Islet of Langerhans (tissue), 1 donor: ENCODE measurements at regions not wholly inside any gene's neighbourhood (a gene's known extent, or its start where the extent isn't known, plus 50 kb on each side); places are given as distances from the start of the nearest gene placed in this dataset.

Experiments used
- FAIRE-seq: peaks from one replicate; lab custom pipeline; 2011; peaks lifted over from hg19 to GRCh38; lab: Jason Lieb, UNC

DNA sequence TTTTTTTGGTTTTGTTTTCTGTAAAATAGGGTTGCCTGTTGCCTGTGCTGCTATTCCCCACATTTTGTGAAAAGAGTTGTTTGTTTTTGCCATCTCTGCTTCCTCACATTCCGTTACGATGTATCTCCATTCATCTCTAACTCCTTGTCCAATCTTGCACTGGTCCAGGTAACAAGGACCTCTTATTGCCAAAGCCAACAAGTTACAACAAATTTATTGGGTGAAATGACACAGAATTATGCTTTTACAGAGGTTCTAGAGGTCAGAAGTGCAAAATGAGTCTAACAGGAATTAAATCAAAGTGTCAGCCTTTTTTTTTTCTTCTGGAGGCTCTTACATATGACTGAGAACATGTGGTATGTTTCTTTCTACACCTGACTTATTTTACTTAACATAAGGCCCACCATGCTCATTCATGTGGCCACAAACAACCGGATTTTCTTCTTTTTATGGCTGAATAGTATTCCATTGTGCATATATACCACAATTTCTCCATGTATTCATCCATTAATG is 787.9 kb upstream of the B3GALT2 start:
- no peak for FAIRE-seq

DNA sequence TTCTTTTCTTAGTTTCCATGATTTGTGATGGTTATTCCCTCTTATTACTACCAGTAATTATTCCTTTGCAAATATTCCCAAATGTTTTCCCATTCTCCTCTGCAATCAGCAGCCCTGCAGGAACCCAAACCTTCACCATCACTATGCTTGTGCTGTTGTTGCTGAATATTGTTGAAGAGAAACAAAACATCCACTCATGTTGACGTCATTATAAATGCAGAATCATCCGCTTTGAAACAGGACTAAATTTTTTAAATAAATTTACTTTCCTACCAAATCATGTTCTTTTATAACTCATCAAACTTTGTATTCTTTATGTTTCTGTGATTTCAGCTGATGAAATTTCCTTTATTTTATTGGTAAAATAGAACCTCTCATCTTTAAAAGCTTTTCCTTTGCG is 787.0 kb upstream of the B3GALT2 start:
- FAIRE-seq, result no peak

DNA sequence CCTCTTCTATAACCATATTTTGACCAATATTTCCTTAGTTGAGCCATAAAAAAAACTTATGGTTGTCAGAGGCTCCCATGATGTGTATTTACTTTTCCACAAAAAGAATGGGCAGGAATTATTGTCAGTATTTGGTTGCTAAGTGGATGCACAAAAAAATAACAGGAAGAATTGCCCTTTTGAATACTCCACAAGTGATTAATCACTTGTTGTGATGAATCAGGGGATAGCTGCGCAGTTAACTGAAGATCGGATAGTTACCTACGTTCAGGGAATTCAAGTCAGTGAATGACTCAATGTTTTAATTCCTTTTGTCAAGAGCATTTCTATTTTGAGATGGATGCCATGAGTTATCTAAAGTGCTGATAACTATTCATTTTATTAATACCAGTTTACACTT is 785.2 kb upstream of the B3GALT2 start:
- FAIRE-seq, result no peak

DNA sequence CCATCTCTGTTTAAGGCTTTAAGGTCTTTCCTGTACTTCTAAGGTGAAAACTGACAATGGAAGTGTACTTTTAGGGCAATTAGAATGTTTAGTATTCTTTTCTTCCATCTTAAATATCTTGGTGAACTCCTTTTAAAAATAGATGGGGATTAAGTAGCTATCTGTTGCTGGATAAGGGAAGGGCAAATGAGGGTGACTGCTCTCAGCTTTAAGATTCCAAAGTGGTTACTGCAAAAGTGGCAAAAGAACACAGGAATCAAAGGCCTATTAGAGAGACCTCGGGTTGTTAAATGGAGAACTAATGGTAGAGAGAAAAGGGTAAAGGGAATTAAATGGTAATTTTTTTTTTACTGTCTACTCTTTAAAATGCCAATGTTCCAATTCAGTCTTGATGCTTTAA is 774.1 kb upstream of the B3GALT2 start:
- FAIRE-seq, result no peak

DNA sequence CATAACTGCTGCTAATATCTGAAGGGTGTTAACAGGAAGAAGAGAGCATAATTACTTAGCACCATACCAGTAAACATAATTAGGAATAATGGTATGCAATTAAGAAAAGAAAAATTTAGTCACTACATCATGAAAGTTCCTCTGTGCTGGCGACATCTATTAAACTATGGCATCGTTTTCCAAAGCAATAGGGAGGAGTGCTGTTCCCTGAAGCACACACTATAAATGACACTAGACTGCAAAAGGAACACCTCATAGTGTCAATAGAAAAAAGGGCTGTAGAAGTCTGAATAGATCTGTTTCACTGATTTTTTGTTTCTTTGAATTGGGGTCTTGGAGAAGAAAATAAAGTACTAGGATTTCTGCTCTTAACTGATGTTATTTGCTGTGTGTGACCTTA is 773.6 kb upstream of the B3GALT2 start:
- no peak for FAIRE-seq

DNA sequence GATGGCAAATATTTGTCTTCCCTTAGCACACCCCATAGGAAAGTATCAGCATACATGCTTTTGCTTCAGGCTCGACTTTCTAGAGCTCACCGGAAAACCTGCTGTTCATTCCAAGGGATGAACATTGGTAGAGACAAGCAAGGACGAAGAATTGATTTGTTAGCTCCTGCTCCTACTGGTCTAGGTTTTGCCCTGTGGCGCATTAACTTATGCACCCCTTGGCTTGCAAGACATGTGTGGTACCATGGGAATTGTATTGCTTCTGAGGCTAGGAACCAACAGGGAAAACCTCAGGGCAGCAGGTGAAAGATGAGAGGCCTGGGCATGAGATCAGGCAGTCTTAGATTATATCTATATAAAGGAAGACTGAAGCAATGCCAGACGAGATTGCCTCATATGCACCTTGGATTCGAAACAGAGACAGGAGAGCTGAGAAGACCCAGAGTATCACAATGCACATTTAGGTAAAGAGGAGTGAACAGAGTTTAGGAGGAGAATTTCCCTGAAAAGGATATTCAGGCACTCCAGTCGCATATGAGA is 771.2 kb upstream of the B3GALT2 start:
- no peak for FAIRE-seq

DNA sequence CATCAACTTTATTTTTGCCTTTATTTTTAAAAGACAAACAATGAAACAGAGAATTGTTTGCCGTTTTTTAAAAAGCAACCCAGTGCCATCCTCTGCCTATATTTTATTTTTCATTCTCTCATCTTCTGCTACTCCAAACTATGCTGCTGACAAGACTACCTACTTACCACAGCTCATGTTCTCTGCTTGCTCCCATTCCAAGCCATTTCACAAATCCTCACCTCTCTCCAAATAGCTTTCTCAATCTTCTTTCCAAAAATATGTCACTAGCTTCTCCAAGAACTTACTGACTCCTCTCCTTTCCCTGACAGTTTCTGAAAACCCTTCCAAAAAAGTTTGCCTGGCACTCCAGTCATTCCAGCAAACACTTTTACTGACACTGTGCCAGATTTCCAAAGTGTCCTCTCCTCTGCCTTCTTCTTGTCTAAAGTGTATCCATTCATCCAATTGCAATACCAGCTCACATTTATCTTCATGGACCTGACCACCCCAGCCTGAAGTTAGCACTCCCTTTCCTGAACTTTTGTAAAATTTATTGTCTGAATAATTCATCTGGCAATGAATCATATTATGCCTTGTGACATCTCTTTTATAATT is 766.5 kb upstream of the B3GALT2 start:
- no peak for FAIRE-seq

DNA sequence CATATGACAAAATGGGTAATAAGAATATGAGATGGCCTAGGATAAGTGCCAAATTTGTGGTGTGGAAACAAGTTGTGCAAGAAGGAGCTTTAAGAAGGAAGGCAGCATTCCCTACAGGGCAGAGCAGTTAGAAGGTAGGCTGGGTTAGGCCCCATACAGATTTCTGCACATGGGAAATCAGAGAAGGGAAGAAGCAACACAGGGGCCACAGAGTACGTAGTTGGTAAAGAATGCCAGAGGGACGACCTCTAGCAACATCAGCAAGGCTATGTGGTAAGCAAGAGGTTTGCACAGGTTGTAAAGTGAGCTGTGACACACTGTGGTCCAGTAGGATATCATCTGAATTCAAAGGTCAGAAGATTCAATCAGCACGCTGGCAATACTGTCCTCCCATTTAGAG is 765.6 kb upstream of the B3GALT2 start:
- FAIRE-seq, result no peak

DNA sequence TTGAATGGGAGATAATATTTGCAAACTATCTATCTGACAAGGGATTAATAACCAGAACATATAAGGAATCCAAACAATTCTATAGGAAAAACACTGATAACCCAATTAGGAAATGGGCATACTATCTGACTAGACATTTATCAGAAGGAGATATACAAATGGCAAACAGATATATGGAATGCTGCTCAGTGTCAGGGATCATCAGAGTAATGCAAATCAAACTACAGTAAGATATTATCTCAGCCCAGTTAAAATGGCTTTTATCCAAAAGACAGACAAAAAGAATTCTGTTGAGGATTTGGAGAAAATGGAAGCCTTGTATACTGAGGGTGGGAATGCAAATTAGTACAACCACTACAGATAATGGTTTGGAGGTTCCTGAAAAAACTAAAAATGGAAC is 758.0 kb upstream of the B3GALT2 start:
- no peak for FAIRE-seq

DNA sequence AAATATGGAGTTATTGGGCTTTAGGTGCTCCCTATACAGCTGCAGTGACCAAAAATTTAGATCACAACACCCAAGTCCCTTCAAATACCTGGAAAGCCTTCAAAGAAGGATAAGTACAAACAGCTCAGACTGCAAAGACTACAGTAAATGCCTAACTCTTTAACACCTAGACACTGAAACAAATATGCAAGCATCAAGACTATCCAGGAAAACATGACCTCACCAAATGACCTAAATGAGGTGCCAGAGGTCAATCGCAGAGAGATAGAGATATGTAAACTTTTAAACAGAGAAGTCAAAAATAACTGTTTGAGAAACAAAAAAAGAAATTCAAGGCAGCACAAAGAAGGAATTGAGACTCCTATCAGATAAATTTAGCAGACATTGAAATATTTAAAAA is 753.8 kb upstream of the B3GALT2 start:
- no peak for FAIRE-seq

DNA sequence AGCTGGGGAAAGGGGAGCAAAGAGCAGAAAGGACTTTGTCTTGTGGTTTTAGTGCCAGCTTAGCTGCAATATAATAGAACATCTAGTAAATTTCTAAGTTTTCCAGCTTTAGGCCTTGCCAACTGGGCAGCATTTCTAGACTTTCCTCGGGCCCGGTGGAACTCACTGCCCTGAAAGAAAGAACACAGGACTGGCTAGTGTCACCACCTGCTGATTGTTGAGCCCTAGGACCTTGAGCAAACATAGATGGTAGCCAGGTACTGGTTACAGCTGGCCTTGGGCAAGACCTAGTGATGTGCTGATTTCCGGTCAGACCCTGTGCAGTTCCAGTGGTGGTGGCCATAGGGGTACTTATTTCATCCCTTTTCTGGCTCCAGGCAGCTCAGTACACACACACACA is 753.2 kb upstream of the B3GALT2 start:
- no peak for FAIRE-seq

DNA sequence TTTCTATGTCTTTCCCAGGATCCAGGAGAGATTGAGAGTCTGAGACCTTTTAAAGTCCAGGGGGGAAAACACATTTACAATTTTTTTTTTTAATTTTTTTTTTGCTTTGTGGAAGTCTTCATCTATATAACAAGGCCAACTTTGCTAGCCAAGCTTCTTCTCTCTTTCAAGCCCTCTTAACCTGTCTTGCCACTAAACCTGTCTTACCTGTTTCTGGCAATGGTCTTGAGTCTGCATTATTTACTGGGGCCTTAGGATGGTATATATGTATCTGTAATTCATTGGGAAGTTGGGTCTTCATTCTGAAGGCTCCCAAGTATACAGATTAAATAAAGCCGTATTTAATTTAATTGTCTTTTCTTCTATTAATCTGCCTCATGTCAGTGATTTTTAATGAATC is 750.9 kb upstream of the B3GALT2 start:
- no peak for FAIRE-seq

DNA sequence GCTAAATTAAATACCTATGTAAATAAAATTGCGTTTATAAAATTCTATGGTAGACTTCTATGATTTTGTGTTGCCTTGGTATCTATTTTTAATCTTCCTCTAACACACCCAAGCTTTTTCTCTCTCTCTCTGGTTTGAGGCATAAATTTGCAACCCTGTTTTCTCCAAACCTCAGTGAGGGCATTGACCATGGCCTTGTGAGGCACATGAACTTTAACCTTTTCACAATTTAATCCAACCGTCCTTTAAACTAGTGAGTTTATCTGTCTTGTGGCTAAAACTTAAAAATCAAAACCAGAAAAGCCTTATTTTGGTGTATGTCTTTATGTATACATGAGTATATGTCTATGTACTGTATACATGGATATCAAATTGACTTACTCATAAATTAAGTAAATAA is 746.6 kb upstream of the B3GALT2 start:
- FAIRE-seq, result no peak

DNA sequence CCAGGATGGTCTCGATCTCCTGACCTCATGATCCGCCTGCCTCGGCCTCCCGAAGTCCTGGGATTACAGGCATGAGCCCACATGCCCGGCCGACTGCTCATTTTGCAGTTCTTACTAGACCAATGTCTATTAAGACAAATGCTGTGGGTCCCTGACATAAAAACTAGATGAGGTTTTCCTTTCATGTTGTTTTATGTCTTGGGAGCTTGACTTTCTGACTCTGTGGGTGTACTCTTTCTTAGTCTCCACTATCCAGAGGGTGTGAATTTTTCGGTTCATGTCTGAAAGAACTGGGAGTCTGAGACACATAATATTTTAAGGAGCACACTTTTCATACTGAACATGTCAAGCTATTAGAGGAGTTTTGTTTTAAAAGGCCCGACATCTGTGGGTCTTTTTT is 744.9 kb upstream of the B3GALT2 start:
- no peak for FAIRE-seq

DNA sequence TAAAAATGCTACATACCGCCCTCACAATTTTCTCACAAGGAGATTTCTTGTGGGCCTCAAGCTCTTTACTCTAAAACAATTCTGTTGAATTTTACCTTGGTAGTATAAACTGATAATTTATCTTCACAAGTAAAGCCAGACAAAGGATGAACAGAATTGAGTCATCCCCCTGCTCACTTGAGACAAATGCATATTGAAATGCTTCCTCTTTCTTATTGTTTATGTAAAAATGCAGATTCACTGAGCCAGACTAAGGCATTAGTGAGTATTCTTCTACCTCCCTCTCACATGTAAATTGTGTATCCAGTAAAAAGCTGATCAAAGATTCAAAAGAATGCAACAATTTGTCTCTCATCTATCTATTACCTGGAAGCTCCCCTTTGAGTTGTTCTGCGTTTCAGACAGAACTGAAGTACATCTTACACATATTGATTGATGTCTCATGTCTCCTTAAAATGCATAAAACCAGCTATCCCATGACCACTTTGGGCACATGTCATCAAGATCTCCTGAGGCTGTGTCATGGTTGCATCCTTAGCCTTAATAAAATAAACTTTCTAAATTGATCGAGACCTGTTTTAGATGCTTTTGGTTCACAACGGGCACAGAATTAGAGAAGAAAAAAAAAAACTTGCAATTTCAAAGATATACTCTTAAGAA is 743.1 kb upstream of the B3GALT2 start:
- FAIRE-seq, result no peak

DNA sequence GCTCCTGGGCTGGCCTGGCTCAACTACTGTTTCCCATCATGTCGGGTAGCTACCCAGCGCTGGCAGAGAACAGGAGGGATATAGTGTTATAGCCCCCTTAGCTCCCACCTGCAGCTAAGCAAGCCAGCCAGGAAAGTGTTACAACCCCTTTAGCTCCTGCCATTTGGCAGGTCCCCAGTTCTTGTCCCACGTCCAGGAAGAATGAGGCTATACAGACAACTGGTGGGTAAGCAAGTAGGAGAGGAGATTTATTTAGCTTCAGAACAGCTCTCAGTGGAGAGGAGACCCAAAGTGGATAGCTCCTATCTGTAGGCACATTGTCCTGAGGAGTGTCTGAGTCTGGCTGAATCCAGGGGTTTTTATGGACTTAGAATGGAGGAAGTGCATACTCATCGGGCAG is 741.1 kb upstream of the B3GALT2 start:
- FAIRE-seq, result no peak

DNA sequence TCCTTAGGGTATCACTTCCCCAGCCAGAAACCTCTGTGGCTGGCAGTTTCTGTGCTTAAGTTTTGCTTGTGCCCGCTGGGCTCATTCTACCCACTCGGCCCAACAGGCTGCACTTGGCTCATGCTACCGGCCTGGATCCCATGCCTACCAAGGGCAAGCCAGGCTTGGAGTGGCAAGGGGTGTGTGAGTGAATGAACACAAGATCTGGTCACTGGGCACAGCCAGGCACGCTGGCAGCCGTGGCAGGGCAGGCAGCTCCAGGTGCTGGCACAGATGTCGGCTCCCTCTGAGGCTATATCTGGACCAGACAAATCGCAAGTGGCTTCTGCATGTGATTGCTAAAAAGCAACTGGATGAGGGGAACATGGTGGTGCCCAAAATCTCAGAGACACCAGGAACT is 740.5 kb upstream of the B3GALT2 start:
- no peak for FAIRE-seq

DNA sequence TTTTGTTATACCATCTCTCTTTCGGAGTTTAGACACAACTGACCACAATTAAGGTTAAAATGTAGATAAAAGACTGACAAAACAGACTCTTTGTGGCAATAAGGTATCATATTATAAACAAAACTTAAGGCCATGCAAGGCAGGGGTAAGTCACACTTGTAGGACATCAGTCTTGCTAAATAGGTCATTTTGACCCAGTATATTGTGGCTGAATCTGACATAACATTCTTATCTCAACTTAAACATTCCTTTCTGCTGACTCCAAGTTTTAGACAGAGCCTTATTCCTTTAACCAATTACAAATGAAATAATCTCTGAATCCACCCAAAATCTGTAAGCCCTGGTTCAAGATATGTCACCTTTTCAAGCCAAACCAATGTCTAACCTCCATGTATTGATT is 733.4 kb upstream of the B3GALT2 start:
- FAIRE-seq, result no peak

DNA sequence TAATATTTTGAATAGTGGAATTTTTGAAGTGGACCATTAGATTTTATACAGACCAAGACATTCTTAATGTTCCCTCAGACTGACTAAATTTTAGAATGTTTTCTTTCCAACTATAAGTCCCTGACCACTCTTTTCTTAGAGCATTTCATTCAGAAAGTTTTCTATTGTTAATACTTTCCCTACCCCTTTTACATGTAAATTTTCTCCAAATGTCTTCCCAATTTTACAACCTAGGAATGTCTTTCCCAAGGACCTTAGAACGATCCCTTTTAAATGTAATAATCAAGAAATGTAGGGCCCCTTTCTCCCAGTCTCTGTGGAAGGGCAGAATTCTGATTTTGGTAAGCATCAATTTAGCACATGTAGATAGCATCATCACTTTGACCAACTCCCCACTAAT is 730.0 kb upstream of the B3GALT2 start:
- FAIRE-seq, result no peak

DNA sequence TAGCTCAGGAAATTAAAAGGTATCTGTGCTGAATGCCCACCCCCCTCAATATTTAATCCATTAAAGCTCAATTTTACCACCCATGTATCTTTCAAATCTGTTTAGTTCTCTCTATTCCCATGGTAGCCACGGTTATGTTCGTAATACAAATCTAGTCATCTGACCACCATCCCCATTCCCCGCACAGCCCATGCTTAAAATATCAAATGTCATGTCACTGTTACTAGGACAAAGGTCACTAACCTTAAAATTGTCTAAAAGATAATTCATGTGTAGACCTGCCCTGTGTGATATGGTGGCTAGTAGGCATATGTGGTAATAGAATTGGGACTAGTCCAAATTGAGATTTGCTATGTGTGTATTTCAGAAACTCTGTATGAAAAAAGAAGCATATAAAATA is 728.5 kb upstream of the B3GALT2 start:
- FAIRE-seq, result no peak

DNA sequence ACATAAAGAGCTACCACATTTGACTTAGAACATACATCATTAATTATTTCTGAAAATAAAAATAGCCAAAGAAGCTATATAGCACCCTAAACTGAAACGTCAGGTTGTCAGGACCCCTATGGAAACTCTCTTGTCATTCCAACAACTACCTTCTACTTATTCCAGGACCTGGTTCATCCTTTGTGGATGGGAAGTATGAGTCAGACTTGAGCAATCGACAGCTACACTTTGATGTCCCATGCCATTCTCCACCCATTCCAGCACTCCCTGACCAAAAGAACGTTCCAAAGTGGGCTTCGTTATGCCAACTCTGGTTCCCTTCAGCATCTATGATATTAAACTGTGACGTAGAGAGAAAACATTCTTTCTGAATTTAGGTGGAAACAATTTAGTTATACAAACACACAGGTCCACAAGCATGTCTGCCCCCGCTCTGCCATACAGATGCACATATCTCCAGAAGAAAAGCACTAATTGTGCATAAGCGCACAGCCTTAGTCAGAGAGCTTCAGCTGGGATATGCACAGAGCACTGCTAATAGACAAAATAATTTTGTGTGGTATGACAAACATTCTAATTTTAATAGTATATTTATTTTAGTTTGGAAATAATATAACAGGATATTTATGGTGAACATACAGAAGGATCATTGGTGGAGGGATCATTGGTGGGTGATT is 723.1 kb upstream of the B3GALT2 start:
- no peak for FAIRE-seq

DNA sequence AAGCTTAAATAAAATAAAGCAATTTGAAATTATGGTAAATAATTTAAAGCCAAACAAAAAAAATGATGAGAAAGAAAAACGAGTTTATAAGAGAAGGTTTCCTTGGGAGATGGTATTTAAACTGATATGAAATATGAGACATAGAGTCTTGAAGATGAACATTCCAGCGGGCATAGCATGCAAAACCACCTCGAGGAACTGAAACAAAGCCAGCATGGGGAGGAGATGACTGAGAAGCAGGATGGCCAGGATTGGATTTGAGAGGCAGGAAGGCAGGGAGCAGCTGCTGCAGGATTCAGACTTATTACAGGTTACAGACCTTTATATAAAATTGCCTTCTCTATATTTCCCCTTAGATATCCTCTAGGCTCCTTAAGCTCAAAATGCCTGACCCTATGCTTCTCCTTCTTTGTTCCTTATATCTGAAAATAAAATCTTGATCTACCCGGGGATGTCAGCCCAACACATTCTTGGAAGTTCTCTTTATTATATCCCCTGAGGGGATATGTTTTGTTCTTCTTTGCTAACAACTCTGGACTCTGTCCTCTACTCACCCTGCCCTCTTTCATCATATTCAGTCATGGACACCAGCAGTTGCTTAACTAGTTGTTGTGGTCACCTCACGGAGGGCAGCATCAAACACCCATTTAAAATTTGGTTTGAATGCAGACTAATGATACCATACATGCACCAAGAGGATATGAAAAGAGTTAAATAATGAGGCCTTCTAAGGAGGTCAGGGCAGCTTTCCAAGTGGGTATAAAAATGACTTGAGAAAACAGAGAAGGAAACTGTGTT is 719.1 kb upstream of the B3GALT2 start:
- no peak for FAIRE-seq

DNA sequence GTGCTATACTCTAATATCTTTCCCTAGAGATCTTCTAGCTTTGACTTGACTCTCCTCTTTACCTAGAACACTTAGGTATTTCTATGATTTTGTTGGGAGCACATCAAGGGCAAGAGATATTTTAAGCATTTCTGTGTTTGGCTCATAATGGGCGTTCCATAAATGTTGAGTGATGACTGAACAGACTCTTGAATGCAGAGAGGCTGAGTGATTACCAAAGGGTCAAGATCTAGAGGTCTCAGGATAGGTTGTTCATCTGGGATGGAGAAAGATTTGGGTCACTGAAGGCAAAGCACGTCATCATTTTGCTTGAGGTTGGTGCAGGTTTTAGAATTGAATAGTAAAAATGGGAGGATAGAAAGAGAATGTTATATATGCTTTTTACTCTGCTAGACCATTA is 705.4 kb upstream of the B3GALT2 start:
- FAIRE-seq, result no peak
